HEK293 (cell line): ENCODE measurements at regions not wholly inside any gene's neighbourhood (a gene's known extent, or its start where the extent isn't known, plus 50 kb on each side); places are given as distances from the start of the nearest gene placed in this dataset.

Experiments
- CTCF ChIA-PET: fragments of 350-600 bp; formaldehyde crosslinking; extraction: SDS; loops from one replicate; lab custom pipeline; 2021; ENCODE audit warnings: antibody characterized with exemption; lab: Yijun Ruan, JAX
- POLR2A ChIA-PET: fragments of 300-600 bp; formaldehyde crosslinking; extraction: SDS; loops from one replicate; lab custom pipeline; 2020; ENCODE audit warnings: antibody characterized with exemption, inconsistent platforms; lab: Yijun Ruan, JAX
- H3K27ac ChIP-seq: fragments of 200-500 bp; sonication (Bioruptor generic); 2 replicates; pipeline ENCODE4 v1.5.1; 2014; ENCODE audit warnings: low read depth, low read length, control low read depth, inconsistent platforms; ENCODE audit errors: extremely low read depth
- H3K36me3 ChIP-seq, 2 experiments: fragments of 200-500 bp in 1 of 2; sonication (Bioruptor generic) in 1 of 2; 1 replicate in 1 of 2; 2 replicates in 1 of 2; pipeline ENCODE4 v1.5.1; 2014 to 2017; ENCODE audit warnings: inconsistent platforms in 2 of 2, low read length in 2 of 2; ENCODE audit not compliant: control insufficient read depth in 2 of 2, insufficient read depth in 1 of 2
- H3K4me1 ChIP-seq: fragments of 200-500 bp; sonication (Bioruptor generic); 2 replicates; pipeline ENCODE4 v1.5.1; 2014; ENCODE audit warnings: mild to moderate bottlenecking, low read length, inconsistent platforms; ENCODE audit not compliant: control insufficient read depth, insufficient read depth
- H3K4me3 ChIP-seq: 2 replicates; pipeline ENCODE4 v1.5.1; 2011; ENCODE audit warnings: low read depth, mild to moderate bottlenecking, control low read depth, low read length, moderate library complexity
- H3K9me3 ChIP-seq: fragments of 200-500 bp; sonication (Bioruptor generic); 2 replicates; pipeline ENCODE4 v1.5.1; 2014; ENCODE audit warnings: low read depth, low read length, inconsistent platforms; ENCODE audit not compliant: control insufficient read depth, insufficient read depth
- SCRT2 ChIP-seq: fragments of 450-650 bp; formaldehyde crosslinking; IDR thresholded peaks from 2 replicates; pipeline ENCODE4 v1.5.1; 2016; ENCODE audit warnings: missing biosample characterization, missing genetic modification characterization
- SETDB1 ChIP-seq: IDR thresholded peaks from one replicate; pipeline ENCODE4 v1.6.1; 2017; ENCODE audit warnings: mild to moderate bottlenecking, low read length, moderate library complexity, mixed read lengths; ENCODE audit not compliant: insufficient read length
- TCF7L2 ChIP-seq: IDR thresholded peaks from 2 replicates; pipeline ENCODE4 v1.6.1; 2011; ENCODE audit warnings: low read depth, mild to moderate bottlenecking, inconsistent platforms, low read length, moderate library complexity, borderline replicate concordance
- ZBTB21 ChIP-seq: fragments of 450-650 bp; formaldehyde crosslinking; IDR thresholded peaks from 2 replicates; pipeline ENCODE4 v1.5.1; 2017; ENCODE audit warnings: missing biosample characterization, missing genetic modification characterization
- ZFHX2 ChIP-seq: fragments of 450-650 bp; formaldehyde crosslinking; conservative IDR thresholded peaks from 2 replicates; pipeline ENCODE4 v1.5.1; 2016; ENCODE audit warnings: missing biosample characterization, missing genetic modification characterization
- ZNF133 ChIP-seq: fragments of 450-650 bp; formaldehyde crosslinking; IDR thresholded peaks from 2 replicates; pipeline ENCODE4 v1.5.1; 2016; ENCODE audit warnings: missing biosample characterization, missing genetic modification characterization
- ZNF146 ChIP-seq: fragments of 450-650 bp; formaldehyde crosslinking; IDR thresholded peaks from 2 replicates; pipeline ENCODE4 v1.5.1; 2016; ENCODE audit warnings: missing biosample characterization, missing genetic modification characterization
- ZNF324 ChIP-seq: fragments of 450-650 bp; formaldehyde crosslinking; IDR thresholded peaks from 2 replicates; pipeline ENCODE4 v1.5.1; 2016; ENCODE audit warnings: missing biosample characterization, missing genetic modification characterization
- ZNF433 ChIP-seq: fragments of 450-650 bp; formaldehyde crosslinking; IDR thresholded peaks from 2 replicates; pipeline ENCODE4 v1.5.1; 2016; ENCODE audit warnings: missing biosample characterization, missing genetic modification characterization, low read depth
- ZNF48 ChIP-seq: fragments of 450-650 bp; formaldehyde crosslinking; IDR thresholded peaks from 2 replicates; pipeline ENCODE4 v1.5.1; 2016; ENCODE audit warnings: missing biosample characterization, missing genetic modification characterization
- ZNF529 ChIP-seq: fragments of 450-650 bp; formaldehyde crosslinking; IDR thresholded peaks from 2 replicates; pipeline ENCODE4 v1.5.1; 2017; ENCODE audit warnings: missing genetic modification characterization, missing biosample characterization; ENCODE audit not compliant: insufficient replicate concordance
- ZNF626 ChIP-seq: fragments of 450-650 bp; sonication (Bioruptor Pico); formaldehyde crosslinking; IDR thresholded peaks from 2 replicates; pipeline ENCODE4 v1.5.1; 2018; ENCODE audit warnings: missing biosample characterization, missing genetic modification characterization, inconsistent platforms
- ZNF660 ChIP-seq: fragments of 450-650 bp; IDR thresholded peaks from 2 replicates; pipeline ENCODE4 v1.5.1; 2018; ENCODE audit warnings: missing biosample characterization, mild to moderate bottlenecking, missing genetic modification characterization
- ZSCAN30 ChIP-seq: fragments of 450-650 bp; IDR thresholded peaks from 2 replicates; pipeline ENCODE4 v1.5.1; 2018; ENCODE audit warnings: missing biosample characterization, mild to moderate bottlenecking, missing genetic modification characterization, moderate library complexity
- TF ChIP-seq, protein P1 (sequence below): fragments of 450-650 bp; formaldehyde crosslinking; IDR thresholded peaks from 2 replicates; pipeline ENCODE4 v1.5.1; 2017; ENCODE audit warnings: missing biosample characterization, missing genetic modification characterization
- TF ChIP-seq, protein P2 (sequence below): fragments of 450-650 bp; formaldehyde crosslinking; IDR thresholded peaks from 2 replicates; pipeline ENCODE4 v1.5.1; 2016; ENCODE audit warnings: missing biosample characterization, missing genetic modification characterization
- TF ChIP-seq, protein P3 (sequence below): fragments of 450-650 bp; formaldehyde crosslinking; IDR thresholded peaks from 2 replicates; pipeline ENCODE4 v1.5.1; 2016; ENCODE audit warnings: missing biosample characterization, missing genetic modification characterization
- TF ChIP-seq, protein P4 (sequence below): fragments of 450-650 bp; formaldehyde crosslinking; IDR thresholded peaks from 2 replicates; pipeline ENCODE4; 2016; ENCODE audit warnings: missing biosample characterization, missing genetic modification characterization
- TF ChIP-seq, protein P5 (sequence below): fragments of 450-650 bp; formaldehyde crosslinking; IDR thresholded peaks from 2 replicates; pipeline ENCODE4 v1.5.1; 2017; ENCODE audit warnings: missing biosample characterization, mild to moderate bottlenecking, missing genetic modification characterization, moderate library complexity
- TF ChIP-seq, protein P6 (sequence below): fragments of 450-650 bp; formaldehyde crosslinking; IDR thresholded peaks from 2 replicates; pipeline ENCODE4 v1.5.1; 2017; ENCODE audit warnings: missing biosample characterization, missing genetic modification characterization

DNA sequence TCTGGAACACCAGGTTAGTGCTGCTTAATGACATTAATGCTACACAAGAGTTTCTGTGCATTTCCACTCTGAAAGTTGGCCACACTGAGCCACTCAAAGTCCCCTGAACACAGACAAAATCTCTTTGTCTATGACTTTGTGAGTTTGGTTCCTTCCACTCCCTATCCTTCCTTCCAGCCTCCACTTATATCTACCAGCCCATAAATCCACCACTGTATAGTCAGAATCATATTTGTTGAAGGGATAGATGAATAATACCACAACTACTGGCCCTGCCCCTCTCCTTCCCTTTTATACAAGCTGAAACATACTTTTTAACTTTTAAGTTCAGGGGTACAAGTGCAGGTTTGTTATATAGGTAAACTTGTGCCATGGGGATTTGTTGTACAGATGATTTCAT, 127.5 kb downstream of the ABHD5 start (continued):
- TF ChIP-seq ZSCAN30 (no peak), SCRT2 (tag by site-specific recombination) (no peak), ZNF146 (tag by site-specific recombination) (no peak), ZNF133 (tag by site-specific recombination) (no peak), ZFHX2 (tag by site-specific recombination) (no peak), ZNF433 (tag by site-specific recombination) (no peak), ZNF660 (no peak)
- TF ChIP-seq, protein P1, sequence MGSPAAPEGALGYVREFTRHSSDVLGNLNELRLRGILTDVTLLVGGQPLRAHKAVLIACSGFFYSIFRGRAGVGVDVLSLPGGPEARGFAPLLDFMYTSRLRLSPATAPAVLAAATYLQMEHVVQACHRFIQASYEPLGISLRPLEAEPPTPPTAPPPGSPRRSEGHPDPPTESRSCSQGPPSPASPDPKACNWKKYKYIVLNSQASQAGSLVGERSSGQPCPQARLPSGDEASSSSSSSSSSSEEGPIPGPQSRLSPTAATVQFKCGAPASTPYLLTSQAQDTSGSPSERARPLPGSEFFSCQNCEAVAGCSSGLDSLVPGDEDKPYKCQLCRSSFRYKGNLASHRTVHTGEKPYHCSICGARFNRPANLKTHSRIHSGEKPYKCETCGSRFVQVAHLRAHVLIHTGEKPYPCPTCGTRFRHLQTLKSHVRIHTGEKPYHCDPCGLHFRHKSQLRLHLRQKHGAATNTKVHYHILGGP (tag by site-specific recombination) = no peak

DNA sequence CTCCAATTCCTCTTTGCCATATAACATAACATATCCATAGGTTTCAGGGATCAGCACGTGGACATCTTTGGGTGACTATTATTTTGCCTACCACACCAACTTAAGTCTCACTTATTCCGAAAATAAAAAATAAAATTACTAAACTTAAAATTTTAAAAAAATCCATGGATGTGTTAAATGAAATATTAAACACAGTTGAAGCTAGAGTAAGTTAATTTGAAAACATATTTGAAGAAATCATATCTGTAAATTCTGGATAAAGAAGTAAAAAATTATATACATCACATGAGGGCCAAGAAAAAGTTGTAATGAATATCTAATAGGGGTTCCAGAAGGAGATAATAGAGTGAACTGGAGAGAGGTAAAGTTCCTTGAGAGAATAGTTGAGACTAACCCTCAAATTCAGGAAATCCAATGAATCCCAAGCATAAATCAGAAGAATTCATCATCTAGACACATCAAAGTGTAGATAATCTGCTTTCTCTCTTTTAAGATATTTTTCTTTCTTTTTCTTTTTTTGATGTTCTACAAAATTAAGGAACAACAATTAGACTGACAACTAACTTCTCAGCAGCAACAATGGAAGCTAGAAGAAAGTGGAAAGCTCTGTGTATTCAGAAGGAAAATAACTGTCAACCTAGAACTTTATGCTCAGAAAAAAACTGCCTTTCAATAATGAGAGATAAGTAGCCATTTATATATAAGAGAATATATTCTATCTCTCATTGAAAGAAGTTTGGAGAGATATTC, 147.4 kb downstream of the ABHD5 start:
- TF ChIP-seq SETDB1 = peak; percentile 83
- TF ChIP-seq, protein P2, sequence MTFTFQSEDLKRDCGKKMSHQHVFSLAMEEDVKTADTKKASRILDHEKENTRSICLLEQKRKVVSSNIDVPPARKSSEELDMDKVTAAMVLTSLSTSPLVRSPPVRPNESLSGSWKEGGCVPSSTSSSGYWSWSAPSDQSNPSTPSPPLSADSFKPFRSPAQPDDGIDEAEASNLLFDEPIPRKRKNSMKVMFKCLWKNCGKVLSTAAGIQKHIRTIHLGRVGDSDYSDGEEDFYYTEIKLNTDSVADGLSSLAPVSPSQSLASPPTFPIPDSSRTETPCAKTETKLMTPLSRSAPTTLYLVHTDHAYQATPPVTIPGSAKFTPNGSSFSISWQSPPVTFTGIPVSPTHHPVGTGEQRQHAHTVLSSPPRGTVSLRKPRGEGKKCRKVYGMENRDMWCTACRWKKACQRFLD = no peak
- CTCF ChIA-PET = interaction anchor here (0.6 to 2.2 kb wide), 4 partner anchors 17 to 435 kb away, joined by 3 to 6 read pairs (median 3); no protein-coding TSS in a partner anchor
- H3K4me1 ChIP-seq = no peaks in the 10 kb centered on the region
- H3K27ac ChIP-seq = no peak overlapping the region
- H3K4me3 ChIP-seq = no peak overlapping the region
- POLR2A ChIA-PET = no interaction called here
- H3K9me3 ChIP-seq = no peaks in the 10 kb centered on the region
- H3K36me3 ChIP-seq = no peaks in the 10 kb centered on the region

DNA sequence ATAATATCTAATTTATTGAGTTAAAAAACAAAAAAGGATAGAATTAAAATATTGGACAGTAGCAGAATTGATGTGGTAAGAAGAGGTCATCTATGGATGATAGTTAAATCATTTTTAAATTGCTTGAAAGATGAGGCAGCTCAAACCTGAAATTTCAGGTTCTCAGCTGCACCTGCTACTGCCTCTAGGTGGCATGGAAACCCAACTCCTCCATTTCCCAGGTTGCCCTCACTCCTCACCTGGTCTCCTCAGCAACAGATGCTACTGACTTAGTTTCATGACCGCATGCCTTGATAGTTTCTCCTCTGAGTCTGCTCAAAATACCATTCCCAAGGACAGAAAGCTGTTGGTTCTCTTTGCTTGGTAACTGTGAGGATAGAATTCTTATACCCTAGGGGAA, 148.1 kb downstream of the ABHD5 start:
- H3K4me1 ChIP-seq = no peaks in the 10 kb centered on the region
- H3K27ac ChIP-seq = no peak overlapping the region
- ChIA-PET POLR2A (no interaction called here), CTCF (interaction anchor here (0.6 to 2.2 kb wide), 3 partner anchors 17 to 427 kb away, joined by 3 to 6 read pairs (median 3); no protein-coding TSS in a partner anchor)
- TF ChIP-seq, protein P3, sequence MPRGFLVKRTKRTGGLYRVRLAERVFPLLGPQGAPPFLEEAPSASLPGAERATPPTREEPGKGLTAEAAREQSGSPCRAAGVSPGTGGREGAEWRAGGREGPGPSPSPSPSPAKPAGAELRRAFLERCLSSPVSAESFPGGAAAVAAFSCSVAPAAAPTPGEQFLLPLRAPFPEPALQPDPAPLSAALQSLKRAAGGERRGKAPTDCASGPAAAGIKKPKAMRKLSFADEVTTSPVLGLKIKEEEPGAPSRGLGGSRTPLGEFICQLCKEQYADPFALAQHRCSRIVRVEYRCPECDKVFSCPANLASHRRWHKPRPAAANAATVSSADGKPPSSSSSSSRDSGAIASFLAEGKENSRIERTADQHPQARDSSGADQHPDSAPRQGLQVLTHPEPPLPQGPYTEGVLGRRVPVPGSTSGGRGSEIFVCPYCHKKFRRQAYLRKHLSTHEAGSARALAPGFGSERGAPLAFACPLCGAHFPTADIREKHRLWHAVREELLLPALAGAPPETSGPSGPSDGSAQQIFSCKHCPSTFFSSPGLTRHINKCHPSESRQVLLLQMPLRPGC (tag by site-specific recombination) = no peak
- no peak for TF ChIP-seq ZNF626 (tag by site-specific recombination)
- H3K36me3 ChIP-seq = no peaks in the 10 kb centered on the region
- no peak overlapping the region for H3K4me3 ChIP-seq
- no peaks in the 10 kb centered on the region for H3K9me3 ChIP-seq

DNA sequence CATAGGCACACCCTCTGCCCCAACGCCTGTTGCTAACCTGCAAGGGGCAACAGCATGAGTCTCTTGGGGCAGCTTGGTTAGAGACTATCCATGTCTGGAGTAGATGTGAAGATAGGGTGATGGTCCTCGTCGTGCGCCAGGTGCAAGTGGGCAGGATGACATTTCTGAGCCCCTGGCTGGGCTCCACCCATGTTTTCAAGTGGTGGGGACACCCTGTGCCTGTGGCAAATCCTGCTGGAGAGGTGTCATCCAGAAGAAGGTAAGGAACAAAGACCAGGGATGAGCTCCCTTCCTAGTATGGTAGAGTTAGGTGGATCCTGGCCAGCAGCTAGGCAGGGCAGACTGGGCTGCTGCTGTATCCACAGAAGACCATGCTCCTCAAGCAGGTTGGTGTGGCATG, 152.6 kb downstream of the ABHD5 start:
- ChIA-PET CTCF (interaction anchor here (0.8 to 1.2 kb wide), 3 partner anchors 10 to 13 kb away, joined by 3 to 4 read pairs (median 3); no protein-coding TSS in a partner anchor), POLR2A (no interaction called here)
- no peak overlapping the region for H3K4me3 ChIP-seq
- no peaks in the 10 kb centered on the region for H3K4me1 ChIP-seq
- H3K36me3 ChIP-seq = no peaks in the 10 kb centered on the region
- H3K9me3 ChIP-seq = no peaks in the 10 kb centered on the region
- H3K27ac ChIP-seq = no peak overlapping the region
- no peak for TF ChIP-seq ZNF529
- TF ChIP-seq, protein P4, sequence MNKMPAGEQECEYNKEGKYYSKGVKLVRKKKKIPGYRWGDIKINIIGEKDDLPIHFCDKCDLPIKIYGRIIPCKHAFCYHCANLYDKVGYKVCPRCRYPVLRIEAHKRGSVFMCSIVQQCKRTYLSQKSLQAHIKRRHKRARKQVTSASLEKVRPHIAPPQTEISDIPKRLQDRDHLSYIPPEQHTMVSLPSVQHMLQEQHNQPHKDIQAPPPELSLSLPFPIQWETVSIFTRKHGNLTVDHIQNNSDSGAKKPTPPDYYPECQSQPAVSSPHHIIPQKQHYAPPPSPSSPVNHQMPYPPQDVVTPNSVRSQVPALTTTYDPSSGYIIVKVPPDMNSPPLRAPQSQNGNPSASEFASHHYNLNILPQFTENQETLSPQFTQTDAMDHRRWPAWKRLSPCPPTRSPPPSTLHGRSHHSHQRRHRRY = no peak
- TF ChIP-seq ZNF324 (tag by site-specific recombination) = no peak
- TF ChIP-seq ZNF48 (tag by site-specific recombination) = no peak
- no peak for TF ChIP-seq TCF7L2
- TF ChIP-seq, protein P5, sequence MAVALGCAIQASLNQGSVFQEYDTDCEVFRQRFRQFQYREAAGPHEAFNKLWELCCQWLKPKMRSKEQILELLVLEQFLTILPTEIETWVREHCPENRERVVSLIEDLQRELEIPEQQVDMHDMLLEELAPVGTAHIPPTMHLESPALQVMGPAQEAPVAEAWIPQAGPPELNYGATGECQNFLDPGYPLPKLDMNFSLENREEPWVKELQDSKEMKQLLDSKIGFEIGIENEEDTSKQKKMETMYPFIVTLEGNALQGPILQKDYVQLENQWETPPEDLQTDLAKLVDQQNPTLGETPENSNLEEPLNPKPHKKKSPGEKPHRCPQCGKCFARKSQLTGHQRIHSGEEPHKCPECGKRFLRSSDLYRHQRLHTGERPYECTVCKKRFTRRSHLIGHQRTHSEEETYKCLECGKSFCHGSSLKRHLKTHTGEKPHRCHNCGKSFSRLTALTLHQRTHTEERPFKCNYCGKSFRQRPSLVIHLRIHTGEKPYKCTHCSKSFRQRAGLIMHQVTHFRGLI (tag by site-specific recombination) = no peak
- TF ChIP-seq, protein P6, sequence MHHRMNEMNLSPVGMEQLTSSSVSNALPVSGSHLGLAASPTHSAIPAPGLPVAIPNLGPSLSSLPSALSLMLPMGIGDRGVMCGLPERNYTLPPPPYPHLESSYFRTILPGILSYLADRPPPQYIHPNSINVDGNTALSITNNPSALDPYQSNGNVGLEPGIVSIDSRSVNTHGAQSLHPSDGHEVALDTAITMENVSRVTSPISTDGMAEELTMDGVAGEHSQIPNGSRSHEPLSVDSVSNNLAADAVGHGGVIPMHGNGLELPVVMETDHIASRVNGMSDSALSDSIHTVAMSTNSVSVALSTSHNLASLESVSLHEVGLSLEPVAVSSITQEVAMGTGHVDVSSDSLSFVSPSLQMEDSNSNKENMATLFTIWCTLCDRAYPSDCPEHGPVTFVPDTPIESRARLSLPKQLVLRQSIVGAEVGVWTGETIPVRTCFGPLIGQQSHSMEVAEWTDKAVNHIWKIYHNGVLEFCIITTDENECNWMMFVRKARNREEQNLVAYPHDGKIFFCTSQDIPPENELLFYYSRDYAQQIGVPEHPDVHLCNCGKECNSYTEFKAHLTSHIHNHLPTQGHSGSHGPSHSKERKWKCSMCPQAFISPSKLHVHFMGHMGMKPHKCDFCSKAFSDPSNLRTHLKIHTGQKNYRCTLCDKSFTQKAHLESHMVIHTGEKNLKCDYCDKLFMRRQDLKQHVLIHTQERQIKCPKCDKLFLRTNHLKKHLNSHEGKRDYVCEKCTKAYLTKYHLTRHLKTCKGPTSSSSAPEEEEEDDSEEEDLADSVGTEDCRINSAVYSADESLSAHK (tag by site-specific recombination) = no peak
- TF ChIP-seq ZBTB21 (tag by site-specific recombination) = no peak
